Colonic mucosa (tissue), 4 donors: ENCODE measurements at regions not wholly inside any gene's neighbourhood (a gene's known extent, or its start where the extent isn't known, plus 50 kb on each side); places are given as distances from the start of the nearest gene placed in this dataset.

Source experiments
- DNase-seq: peaks from one replicate; pipeline ENCODE4 v3.0.0-alpha.2; 2020
- H3K27ac ChIP-seq: fragments of 200-600 bp; one replicate; pipeline ENCODE4 v1.8.0; 2021
- H3K27me3 ChIP-seq: fragments of 200-600 bp; one replicate; pipeline ENCODE4 v1.8.0; 2021
- H3K36me3 ChIP-seq: fragments of 200-600 bp; one replicate; pipeline ENCODE4 v1.8.0; 2021
- H3K4me1 ChIP-seq: fragments of 200-600 bp; one replicate; pipeline ENCODE4 v1.8.0; 2021; ENCODE audit warnings: mild to moderate bottlenecking
- H3K4me3 ChIP-seq: fragments of 200-600 bp; one replicate; pipeline ENCODE4 v1.8.0; 2021
- H3K9ac ChIP-seq, 2 donors: one replicate each; pipeline ENCODE4 v1.7.0; 2013; ENCODE audit warnings: control low read depth in 2 of 2, low read depth in 2 of 2, low read length in 2 of 2
- H3K9me3 ChIP-seq: fragments of 200-600 bp; one replicate; pipeline ENCODE4 v1.8.0; 2021
- intact Hi-C: fragments of 100-400 bp; cut with DNase I; formaldehyde crosslinking; loops from one replicate; pipeline ENCODE4 v1.14.1; 2022
- TF ChIP-seq, protein P1 (sequence below): fragments of 200-600 bp; IDR thresholded peaks from one replicate; pipeline ENCODE4 v1.8.0; 2022; ENCODE audit warnings: antibody characterized with exemption, mild to moderate bottlenecking
- donor health status: healthy.
- donor health status: DM: no; HTN: no; CAD: no.
- donor health status: DM: no; HTN: no; CAD: no.

DNA sequence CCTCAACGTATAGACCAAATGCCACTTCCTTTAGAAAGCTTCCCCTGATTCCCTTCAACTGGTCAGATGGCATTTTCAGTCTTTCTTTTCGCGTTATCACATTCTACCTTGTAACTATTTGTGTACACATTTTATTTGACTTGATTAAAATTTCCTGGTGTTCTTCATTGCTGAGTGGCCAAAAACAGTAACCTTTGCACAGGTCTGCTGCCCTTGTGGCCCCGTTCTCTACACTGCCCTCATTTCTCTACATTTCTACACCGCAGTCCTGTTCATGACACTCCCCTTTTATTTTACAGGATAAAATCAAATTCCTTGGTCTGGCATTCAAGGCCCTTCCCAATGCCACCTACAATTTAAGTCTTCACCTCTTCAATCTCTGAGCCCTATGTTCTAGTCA, 334.2 kb upstream of the SLC30A5 start:
- Histone ChIP-seq H3K4me3 (no peak overlapping the region), H3K27ac (no peak overlapping the region), H3K9ac (no peak overlapping the region), H3K9me3 (no peaks in the 10 kb centered on the region), H3K4me1 (no peaks in the 10 kb centered on the region), H3K27me3 (no peaks in the 10 kb centered on the region), H3K36me3 (no peaks in the 10 kb centered on the region)
- DNase-seq: no peak
- TF ChIP-seq, protein P1, sequence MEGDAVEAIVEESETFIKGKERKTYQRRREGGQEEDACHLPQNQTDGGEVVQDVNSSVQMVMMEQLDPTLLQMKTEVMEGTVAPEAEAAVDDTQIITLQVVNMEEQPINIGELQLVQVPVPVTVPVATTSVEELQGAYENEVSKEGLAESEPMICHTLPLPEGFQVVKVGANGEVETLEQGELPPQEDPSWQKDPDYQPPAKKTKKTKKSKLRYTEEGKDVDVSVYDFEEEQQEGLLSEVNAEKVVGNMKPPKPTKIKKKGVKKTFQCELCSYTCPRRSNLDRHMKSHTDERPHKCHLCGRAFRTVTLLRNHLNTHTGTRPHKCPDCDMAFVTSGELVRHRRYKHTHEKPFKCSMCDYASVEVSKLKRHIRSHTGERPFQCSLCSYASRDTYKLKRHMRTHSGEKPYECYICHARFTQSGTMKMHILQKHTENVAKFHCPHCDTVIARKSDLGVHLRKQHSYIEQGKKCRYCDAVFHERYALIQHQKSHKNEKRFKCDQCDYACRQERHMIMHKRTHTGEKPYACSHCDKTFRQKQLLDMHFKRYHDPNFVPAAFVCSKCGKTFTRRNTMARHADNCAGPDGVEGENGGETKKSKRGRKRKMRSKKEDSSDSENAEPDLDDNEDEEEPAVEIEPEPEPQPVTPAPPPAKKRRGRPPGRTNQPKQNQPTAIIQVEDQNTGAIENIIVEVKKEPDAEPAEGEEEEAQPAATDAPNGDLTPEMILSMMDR: no peak
- intact Hi-C loops: no loop called here

DNA sequence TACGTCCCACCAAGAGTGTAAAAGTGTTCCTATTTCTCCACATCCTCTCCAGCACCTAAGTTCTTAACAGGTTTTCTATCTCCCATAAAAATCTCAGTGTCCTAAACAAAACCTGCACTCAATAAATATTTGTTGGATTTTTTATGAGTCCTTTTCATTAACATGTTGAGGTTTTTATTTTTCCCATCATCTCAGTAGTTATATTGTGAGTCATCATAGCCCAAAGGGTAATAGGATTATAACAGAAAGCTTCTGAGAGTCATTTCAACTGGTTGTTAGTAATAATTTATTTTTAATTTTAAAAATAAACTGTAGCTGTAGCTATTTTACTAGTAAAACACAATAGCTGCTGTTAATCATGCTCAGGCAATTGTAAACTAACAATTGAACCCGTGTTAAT, 331.6 kb upstream of the SLC30A5 start:
- TF ChIP-seq, protein P1: no peak
- intact Hi-C loops: no loop called here
- Histone ChIP-seq H3K9me3 (no peaks in the 10 kb centered on the region), H3K4me1 (no peaks in the 10 kb centered on the region), H3K4me3 (no peak overlapping the region), H3K9ac (no peak overlapping the region), H3K36me3 (no peaks in the 10 kb centered on the region), H3K27me3 (no peaks in the 10 kb centered on the region), H3K27ac (no peak overlapping the region)
- DNase-seq: no peak

DNA sequence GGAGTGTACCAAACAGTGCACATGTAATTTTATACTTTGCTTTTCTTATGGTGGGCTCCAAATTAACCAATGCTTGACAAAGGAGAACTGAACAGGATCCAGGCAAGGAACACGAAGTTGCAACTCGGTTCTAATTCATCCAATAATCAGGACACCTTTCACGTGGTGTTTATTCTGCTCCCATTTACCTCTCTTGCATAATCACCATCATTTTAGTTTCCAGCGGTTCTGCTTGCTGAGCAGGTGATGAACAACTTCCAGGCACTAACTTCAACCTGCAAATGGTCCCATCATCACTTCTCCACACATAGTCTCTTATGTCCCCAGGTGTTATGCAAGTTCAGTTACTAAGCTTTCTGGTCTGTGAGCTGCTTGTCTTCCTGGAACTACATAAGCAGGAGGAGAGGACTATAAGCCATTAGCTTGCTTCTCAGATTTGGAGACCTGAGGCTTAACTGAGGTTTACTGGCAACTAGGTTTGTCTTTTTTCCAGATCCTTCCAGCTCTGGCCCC, 326.8 kb upstream of the SLC30A5 start:
- Histone ChIP-seq H3K27me3 (no peaks in the 10 kb centered on the region), H3K9me3 (no peaks in the 10 kb centered on the region), H3K9ac (no peak overlapping the region), H3K36me3 (no peaks in the 10 kb centered on the region), H3K4me1 (no peaks in the 10 kb centered on the region), H3K4me3 (no peak overlapping the region), H3K27ac (no peak overlapping the region)
- TF ChIP-seq, protein P1: no peak
- intact Hi-C loops: no loop called here
- DNase-seq: no peak

DNA sequence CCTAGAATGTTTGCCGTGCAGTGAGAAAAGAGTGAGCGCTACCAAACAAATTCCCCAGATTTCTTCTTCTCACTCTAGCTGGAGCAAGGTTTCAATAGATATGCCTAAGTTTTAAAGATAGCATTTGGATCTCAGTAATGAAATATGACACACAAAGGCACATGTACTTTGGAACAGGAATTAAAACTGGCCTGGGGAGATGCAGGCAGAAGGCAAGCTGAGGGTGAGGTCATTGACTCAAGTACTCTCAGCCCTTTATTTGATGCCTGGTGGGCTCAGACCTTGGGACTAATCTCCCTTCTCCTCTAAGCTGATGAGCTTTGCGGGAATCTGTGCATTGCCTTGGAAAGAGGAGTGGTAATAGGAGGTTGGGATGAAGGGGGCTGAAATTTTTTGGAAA, 323.3 kb upstream of the SLC30A5 start:
- intact Hi-C loops: no loop called here
- DNase-seq: no peak
- Histone ChIP-seq H3K36me3 (no peaks in the 10 kb centered on the region), H3K9me3 (no peaks in the 10 kb centered on the region), H3K9ac (no peak overlapping the region), H3K27ac (no peak overlapping the region), H3K4me3 (no peak overlapping the region), H3K27me3 (no peaks in the 10 kb centered on the region), H3K4me1 (no peaks in the 10 kb centered on the region)
- TF ChIP-seq, protein P1: no peak

DNA sequence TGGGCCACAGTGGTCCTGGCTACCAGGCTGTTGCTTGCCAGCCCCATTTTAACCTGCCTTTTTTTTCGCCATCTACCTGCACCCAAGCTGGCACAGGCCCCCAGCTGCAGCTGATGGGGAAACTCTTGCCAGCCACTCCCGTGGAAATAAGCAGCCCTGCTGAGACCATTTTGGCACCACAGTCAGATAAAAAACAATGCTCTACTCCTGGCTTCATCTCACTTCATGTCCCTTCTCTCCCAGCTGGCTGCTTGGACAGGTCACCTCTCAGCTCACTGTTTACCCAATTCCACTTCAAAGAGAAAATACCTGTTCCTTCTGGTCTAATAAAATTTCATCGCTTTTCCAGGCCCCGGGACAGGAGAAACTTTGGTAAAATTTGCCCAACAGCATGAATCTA, 322.6 kb upstream of the SLC30A5 start:
- Histone ChIP-seq H3K36me3 (no peaks in the 10 kb centered on the region), H3K27me3 (no peaks in the 10 kb centered on the region), H3K9me3 (no peaks in the 10 kb centered on the region), H3K27ac (no peak overlapping the region), H3K4me1 (no peaks in the 10 kb centered on the region), H3K4me3 (no peak overlapping the region), H3K9ac (no peak overlapping the region)
- DNase-seq: no peak
- intact Hi-C loops: no loop called here
- TF ChIP-seq, protein P1: no peak

DNA sequence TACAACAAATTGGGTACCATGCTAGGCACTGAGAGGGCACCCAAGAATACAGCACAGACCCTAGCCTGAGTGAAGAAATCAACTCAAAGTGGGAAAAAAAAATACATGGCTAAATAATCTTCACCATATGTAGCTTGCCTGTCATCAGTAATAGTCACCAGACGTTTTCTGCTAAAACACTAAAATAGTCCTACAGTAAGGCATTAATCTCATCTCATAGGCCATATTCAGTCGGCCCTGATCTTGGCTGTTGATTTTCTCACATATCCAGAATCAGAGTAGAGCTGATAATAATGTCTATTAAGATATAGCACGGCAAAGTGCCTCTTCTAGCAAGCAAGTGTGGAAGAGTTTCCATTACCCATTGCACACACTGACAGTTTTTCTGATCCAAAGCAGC, 322.1 kb upstream of the SLC30A5 start:
- intact Hi-C loops: no loop called here
- H3K27ac ChIP-seq: no peak overlapping the region
- no peak overlapping the region for H3K9ac ChIP-seq
- TF ChIP-seq, protein P1: no peak
- no peaks in the 10 kb centered on the region for H3K36me3 ChIP-seq
- no peak overlapping the region for H3K4me3 ChIP-seq
- H3K4me1 ChIP-seq: no peaks in the 10 kb centered on the region
- no peak for DNase-seq
- H3K27me3 ChIP-seq: no peaks in the 10 kb centered on the region
- H3K9me3 ChIP-seq: no peaks in the 10 kb centered on the region
